NCI-H82 (cell line): ENCODE measurements at regions not wholly inside any gene's neighbourhood (a gene's known extent, or its start where the extent isn't known, plus 50 kb on each side); places are given as distances from the start of the nearest gene placed in this dataset.

Source experiments
- DNase-seq: peaks from one replicate; lab custom pipeline; 2025; lab: John Stamatoyannopoulos, UW

- DNase-seq: no peak
These were observed 194.0 kb upstream of the KLF4 start for GRCh38 chr9:107683566-107683965.

DNA sequence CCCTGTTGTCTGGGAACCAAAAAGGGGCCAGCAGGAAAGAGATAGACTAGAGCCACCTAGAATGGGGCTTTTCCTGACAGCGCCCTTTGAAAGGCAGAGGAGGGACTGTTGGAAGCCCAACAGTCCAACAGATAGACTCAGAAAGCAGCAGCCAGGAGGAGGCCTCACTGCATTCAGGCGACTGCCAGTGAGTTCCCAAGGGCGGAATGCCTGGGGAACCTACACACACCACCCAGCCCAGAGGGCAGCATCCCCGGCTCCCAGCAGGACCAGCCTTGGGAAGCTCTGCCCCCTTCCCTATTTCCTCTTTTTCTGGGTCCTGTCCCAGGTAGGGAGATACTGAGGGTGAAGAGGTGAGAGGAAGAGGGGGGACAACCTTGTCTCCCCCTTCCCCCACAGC, 192.4 kb upstream of the KLF4 start:
- no peak for DNase-seq

DNA sequence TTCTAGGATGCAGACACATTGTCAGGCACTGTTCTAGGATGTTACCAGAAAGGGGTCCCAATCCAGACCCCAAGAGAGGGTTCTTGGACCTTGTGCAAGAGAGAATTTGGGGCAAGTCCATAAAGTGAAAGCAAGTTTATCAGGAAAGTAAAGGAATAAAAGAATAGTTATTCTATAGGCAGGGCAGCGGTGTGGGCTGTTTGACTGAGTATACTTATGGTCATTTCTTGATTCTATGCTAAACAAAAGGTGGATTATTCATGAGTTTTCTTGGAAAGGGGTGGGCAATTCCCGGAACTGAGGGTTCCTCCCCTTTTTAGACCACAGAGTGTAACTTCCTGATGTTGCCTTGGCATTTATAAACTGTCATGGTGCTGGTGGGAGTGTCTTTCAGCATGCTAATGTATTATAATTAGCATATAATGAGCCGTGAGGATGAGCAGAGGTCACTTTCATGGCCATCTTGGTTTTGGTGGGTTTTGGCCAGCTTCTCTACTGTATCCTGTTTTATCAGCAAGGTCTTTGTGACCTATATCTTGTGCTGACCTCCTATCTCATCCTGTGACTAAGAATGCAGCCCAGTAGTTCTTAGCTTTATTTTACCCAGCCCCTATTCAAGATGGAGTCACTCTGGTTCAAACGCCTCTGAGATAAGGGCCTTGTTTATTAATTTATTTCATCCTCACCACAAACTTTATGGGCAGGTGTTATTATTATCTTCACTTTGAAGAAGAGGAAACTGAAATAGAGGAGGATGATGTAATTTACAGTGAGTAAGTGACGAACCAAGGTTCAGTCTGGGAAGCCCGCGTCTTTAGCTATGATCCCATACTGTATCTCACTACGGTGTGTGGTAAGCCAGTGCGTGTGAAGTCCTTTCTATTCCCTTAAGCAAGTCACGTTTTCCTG, 186.0 kb upstream of the KLF4 start:
- no peak for DNase-seq

DNA sequence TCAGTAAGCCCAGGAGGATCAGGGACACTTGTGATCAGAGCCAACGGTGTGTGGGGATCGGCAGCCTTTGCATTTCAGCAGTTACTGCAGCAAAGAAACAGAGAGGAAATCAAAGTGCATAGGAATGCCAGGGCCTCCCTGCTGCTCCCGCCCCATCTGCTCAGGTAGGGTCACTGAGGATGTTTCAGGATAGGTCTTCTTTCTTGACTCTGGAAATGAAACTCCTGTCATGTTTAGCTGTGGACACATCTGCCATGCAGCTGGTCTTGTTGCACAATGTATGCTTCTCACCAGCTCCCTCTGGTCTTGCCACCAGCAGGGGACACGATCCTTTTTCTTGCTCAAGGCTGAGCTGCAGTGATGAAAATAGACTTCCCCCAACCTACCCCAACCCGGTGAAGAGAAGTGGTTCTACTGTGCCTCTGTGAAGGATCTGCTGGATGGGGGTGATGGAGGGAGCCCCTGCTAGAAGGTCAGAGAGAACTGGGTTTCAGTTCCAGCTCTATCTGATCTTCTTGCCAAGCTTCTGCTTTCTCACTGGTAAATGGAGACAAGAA, 185.2 kb upstream of the KLF4 start:
- no peak for DNase-seq

GRCh38 chr9:107673861-107674720, 184.5 kb upstream of the KLF4 start:
- DNase-seq: no peak

DNA sequence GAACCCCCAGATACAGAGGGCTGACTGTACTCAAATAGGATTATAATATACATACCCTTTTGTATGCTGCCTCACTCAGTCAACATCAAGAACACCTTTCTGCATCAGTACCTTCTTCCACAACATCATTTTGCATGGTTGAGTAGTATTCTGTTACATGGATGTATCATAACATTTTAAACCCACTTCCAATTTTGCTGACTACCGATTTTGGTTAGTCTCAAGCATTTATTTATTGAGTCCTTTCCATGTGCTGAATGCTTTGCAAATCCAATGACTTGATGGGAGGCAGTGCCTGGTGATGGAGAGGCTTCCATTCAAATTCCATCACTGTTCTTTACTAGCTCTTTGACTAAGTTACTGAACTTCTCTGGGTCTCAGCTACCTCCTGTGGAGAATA, 182.0 kb upstream of the KLF4 start:
- DNase-seq: no peak

DNA sequence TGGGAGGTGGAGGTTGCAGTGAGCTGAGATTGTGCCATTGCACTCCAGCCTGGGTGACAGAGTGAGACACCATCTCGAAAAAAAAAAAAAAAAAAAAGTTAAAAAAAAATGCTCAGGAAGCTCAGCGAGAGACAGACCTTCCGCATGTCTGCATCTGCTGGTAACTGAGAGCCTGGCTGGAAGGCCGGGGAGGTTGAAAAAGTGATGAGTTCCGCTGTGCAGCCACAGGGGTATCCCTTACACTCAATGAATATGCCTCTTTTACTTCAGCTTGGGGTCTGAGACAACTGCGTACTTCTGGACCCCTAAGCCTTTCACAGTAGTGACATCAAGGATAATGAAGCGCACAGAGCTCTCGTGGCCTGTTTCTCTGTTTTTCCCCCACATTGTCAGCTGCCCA, 179.9 kb upstream of the KLF4 start:
- no peak for DNase-seq

DNA sequence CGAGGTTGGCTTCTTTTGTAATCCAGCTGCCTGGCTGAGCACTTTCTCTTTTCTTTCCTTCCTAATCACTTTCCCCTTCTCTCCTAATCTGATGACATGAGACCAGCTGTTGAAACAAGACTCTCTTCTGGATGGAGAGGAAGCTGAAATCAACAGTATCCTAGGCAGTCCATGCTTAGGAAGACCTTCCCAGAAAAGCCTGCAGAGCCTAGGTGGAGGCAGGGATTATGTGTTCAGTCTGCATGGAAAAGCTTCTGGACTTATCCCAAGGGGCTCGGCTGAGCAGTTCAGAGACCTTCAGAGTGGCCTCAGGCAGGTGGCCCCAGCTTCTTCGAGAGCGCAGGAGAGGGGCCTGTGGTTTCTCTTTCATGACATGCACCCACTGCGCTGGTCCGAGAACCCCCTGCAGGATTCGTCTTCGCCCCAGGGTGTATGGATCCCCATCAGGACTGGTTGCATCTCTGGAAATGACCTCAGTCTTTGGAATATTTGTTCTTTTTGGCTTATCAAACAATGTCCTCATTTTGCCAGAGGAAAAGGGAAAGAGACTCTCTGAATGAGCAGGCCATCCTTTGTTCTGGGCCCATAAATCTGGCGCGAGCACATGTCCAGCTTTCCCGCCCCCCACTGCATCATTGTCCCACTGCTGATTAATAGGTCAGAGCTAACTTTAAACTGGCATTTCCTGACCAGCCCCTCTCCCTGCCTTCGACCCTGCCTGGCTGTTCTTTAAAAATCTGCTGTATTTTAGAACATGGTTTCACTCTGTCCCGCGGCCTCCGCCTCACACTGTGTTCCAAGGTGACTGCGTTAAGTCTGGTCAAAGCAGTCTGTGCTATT, 177.9 kb upstream of the KLF4 start:
- peak; percentile 40 for DNase-seq

- DNase-seq: no peak
These were observed 175.5 kb upstream of the KLF4 start for GRCh38 chr9:107665057-107665456.

DNA sequence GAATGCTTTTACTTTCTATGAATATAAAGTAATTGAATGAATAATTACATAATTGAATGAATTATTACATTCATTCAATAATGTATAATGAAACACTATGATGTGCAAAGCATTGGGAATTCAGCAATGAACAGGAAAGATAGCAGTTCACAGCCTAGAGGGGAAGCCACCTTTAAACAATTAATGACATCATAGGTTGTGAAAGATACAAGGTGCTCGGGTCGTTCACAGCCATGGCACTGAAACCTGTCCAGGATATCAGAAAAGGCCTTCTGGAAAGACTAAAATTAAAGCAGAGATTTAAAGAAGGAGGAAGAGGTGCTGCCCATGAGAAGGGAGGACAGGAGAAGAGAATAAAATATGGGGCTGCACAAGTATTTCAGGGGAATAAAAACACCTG, 171.4 kb upstream of the KLF4 start:
- DNase-seq: no peak

- peak; percentile 39 for DNase-seq
These were observed 163.8 kb upstream of the KLF4 start for GRCh38 chr9:107653263-107653821.

- DNase-seq: no peak
These were observed 161.4 kb upstream of the KLF4 start for GRCh38 chr9:107650995-107651394.

- no peak for DNase-seq
These were observed 160.8 kb upstream of the KLF4 start for GRCh38 chr9:107650321-107650720.

- no peak for DNase-seq
These were observed 158.7 kb upstream of the KLF4 start for GRCh38 chr9:107648153-107648715.

GRCh38 chr9:107647611-107648010, 158.0 kb upstream of the KLF4 start:
- no peak for DNase-seq

DNA sequence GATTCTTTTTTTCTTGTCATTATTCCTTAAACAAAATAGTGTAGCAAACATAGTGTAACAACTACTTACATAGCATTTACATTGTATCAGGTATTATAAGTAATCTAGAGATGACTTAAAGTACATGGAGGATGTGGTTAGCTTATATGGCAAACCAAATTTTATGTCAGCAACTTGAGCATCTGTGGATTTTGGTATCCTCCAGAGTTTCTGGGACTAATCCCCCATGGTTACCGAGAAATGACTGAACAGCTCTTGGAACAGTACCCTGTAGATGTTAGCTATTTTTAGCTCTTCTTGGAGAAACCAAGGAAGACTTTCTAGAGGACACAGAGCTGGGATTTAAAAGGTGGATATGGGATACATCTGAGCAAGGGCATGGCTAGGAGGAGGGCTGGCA, 157.6 kb upstream of the KLF4 start:
- DNase-seq: no peak

GRCh38 chr9:107645464-107645833, 155.9 kb upstream of the KLF4 start:
- no peak for DNase-seq

DNA sequence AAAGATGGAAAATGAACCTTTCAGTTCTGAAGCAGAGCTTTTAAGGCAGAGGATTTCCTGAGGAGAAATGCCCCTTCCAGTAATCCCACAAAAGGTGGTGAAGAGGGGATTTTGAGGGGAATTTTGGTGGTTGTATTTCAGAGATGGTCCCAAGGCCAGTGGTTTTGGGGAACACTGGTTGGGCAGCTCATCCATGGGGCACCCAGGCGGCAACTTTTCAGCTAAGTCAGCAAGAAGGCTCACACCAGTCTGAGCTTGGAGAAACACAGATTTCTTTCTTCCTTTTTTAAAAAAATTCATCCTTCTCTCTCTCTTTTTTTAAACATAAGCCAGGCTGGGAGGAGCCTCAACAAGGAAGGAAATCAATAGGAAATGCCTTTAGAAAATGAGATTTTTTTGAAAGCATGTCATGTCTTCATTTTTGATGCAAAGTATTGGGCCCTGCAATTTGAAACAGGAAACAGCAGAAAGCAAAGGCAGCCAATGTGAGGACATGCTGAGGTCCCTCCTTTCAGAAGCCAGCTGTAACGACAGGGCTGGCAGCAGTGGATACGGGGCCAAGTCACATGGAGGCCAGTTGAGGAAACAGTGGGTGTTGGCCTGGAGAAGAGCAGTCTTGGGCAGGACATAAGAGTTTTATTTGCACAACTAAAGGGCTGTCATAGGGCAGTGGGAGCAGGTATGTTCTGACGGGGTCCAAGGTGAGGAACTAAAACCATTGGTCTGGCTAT, 155.3 kb upstream of the KLF4 start:
- DNase-seq: no peak

- DNase-seq: peak; percentile 82
These were observed 149.9 kb upstream of the KLF4 start for GRCh38 chr9:107639426-107639825.

DNA sequence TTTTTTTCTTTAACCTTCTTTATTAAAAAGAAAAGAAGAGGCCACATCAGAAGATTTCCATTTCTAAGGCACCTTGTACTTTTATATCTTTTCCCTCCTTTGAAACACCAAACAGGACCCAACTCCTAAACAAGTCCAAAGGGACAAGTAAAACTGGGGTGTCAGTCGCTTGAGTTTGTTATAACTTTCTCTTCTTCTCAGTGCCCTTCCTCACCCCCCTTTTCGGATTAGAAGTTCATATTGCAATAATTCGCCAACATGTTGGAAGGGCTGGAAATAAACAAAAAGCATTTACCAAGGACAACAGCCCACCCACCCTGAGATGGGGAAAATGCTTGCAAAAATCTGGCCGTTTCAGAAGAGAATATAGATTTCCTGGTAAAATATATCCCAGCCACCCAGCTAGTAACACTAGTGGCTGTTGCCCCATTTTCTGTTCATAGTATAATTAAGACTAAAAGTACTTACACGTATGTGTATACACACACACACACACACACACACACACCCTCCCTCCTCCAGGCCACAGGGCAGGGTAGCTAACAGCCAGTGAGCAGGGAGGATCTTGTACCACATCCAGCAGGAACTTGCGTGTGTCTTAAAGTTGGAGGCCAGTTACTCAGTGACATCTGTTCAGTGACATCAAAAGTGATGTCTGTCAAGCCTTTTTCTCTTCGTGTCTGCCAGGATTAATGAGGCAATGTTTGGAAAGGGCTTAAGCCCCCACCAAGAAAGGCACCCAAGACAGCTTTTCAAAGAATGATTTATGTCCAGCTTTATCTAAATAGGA, 149.1 kb upstream of the KLF4 start:
- DNase-seq: peak; percentile 95
